Body of pancreas (tissue), 4 donors: ENCODE measurements at regions not wholly inside any gene's neighbourhood (a gene's known extent, or its start where the extent isn't known, plus 50 kb on each side); places are given as distances from the start of the nearest gene placed in this dataset.

Source experiments
- POLR2A ChIP-seq, 3 donors: fragments of 450-650 bp; IDR thresholded peaks; one replicate each; pipeline ENCODE4 v1.6.1; 2016; ENCODE audit warnings: antibody characterized with exemption in 3 of 3, mild to moderate bottlenecking in 2 of 3
- TF ChIP-seq, protein P1 (sequence below), 7 experiments: fragments of 450-650 bp in 4 of 7; fragments of 200-600 bp in 3 of 7; sonication (generic) in 3 of 7; IDR thresholded peaks; one replicate each; pipeline ENCODE4 v1.5.1; 2016 to 2019; ENCODE audit warnings: antibody characterized with exemption in 7 of 7

DNA sequence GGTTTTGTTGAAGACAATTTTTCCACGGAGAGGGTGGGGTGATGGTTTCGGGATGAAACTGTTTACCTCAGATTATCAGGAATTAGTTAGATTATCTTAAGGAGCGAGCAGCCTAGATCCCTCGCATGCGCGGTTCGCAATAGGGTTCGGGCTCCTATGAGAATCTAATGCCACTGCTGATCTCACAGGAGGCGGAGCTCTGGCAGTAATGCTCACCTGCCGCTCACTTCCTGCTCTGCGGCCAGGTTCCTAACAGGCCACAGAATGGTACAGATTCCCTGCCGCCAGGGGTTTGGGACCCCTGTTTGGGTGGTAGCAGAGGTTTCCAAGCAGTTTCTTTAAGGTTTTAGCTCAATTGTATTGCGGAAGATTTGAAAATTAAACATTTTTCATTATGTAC is 439.8 kb upstream of the OR4E1 start:
- TF ChIP-seq POLR2A (IDR thresholded peaks at IDR 0.05), result no peak
- TF ChIP-seq, protein P1, sequence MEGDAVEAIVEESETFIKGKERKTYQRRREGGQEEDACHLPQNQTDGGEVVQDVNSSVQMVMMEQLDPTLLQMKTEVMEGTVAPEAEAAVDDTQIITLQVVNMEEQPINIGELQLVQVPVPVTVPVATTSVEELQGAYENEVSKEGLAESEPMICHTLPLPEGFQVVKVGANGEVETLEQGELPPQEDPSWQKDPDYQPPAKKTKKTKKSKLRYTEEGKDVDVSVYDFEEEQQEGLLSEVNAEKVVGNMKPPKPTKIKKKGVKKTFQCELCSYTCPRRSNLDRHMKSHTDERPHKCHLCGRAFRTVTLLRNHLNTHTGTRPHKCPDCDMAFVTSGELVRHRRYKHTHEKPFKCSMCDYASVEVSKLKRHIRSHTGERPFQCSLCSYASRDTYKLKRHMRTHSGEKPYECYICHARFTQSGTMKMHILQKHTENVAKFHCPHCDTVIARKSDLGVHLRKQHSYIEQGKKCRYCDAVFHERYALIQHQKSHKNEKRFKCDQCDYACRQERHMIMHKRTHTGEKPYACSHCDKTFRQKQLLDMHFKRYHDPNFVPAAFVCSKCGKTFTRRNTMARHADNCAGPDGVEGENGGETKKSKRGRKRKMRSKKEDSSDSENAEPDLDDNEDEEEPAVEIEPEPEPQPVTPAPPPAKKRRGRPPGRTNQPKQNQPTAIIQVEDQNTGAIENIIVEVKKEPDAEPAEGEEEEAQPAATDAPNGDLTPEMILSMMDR (IDR thresholded peaks at IDR 0.05), result no peak
